Ishikawa (cell line): ENCODE measurements at regions not wholly inside any gene's neighbourhood (a gene's known extent, or its start where the extent isn't known, plus 50 kb on each side); places are given as distances from the start of the nearest gene placed in this dataset.

Source experiments
- CEBPB ChIP-seq: IDR thresholded peaks from 2 replicates; pipeline ENCODE4 v1.6.1; 2012
- CREB1 ChIP-seq: IDR thresholded peaks from 2 replicates; pipeline ENCODE4 v1.6.1; 2012; ENCODE audit warnings: low read depth
- EGR1 ChIP-seq: IDR thresholded peaks from 2 replicates; pipeline ENCODE4 v1.6.1; 2012
- EP300 ChIP-seq: IDR thresholded peaks from 2 replicates; pipeline ENCODE4 v1.6.1; 2012; ENCODE audit warnings: borderline replicate concordance
- FOXM1 ChIP-seq: IDR thresholded peaks from 2 replicates; pipeline ENCODE4 v1.6.1; 2012; ENCODE audit warnings: low read depth, borderline replicate concordance
- MAX ChIP-seq: IDR thresholded peaks from 2 replicates; pipeline ENCODE4 v1.6.1; 2012
- NFIC ChIP-seq: IDR thresholded peaks from 2 replicates; pipeline ENCODE4 v1.6.1; 2012
- RAD21 ChIP-seq: IDR thresholded peaks from 2 replicates; pipeline ENCODE4 v1.6.1; 2012; ENCODE audit warnings: low read depth
- REST ChIP-seq: IDR thresholded peaks from 2 replicates; pipeline ENCODE4 v1.6.1; 2012; ENCODE audit warnings: low read depth, mild to moderate bottlenecking
- TAF1 ChIP-seq: IDR thresholded peaks from 2 replicates; pipeline ENCODE4 v1.6.1; 2012; ENCODE audit warnings: low read depth, mild to moderate bottlenecking
- TCF12 ChIP-seq: IDR thresholded peaks from 2 replicates; pipeline ENCODE4 v1.6.1; 2012; ENCODE audit warnings: low read depth
- USF1 ChIP-seq: IDR thresholded peaks from 2 replicates; pipeline ENCODE4 v1.6.1; 2012
- YY1 ChIP-seq: IDR thresholded peaks from 2 replicates; pipeline ENCODE4 v1.6.1; 2012; ENCODE audit warnings: low read depth
- ZBTB7A ChIP-seq: IDR thresholded peaks from 2 replicates; pipeline ENCODE4 v1.6.1; 2012; ENCODE audit warnings: low read depth

GRCh38 chr20:40278673-40279072 lies 410.4 kb downstream of the MAFB start:
- no peak for TF ChIP-seq EP300
- TF ChIP-seq USF1, result no peak
- no peak for TF ChIP-seq REST
- no peak for TF ChIP-seq RAD21
- no peak for TF ChIP-seq EGR1
- no peak for TF ChIP-seq FOXM1
- TF ChIP-seq ZBTB7A, result no peak
- TF ChIP-seq TAF1, result no peak
- TF ChIP-seq TCF12, result no peak
- TF ChIP-seq NFIC, result no peak
- no peak for TF ChIP-seq CEBPB
- TF ChIP-seq MAX, result no peak
- no peak for TF ChIP-seq YY1
- TF ChIP-seq CREB1, result no peak
